Activated CD8-positive, alpha-beta memory T cell treated with anti-CD3 and anti-CD28 coated beads for 4 hours (primary cell): ENCODE measurements at regions not wholly inside any gene's neighbourhood (a gene's known extent, or its start where the extent isn't known, plus 50 kb on each side); places are given as distances from the start of the nearest gene placed in this dataset.

ENCODE experiments used
- DNase-seq, 2 donors: peaks; one replicate each; pipeline ENCODE4 v3.0.0-alpha.2; 2020; ENCODE audit warnings: low read depth in 2 of 2

DNA sequence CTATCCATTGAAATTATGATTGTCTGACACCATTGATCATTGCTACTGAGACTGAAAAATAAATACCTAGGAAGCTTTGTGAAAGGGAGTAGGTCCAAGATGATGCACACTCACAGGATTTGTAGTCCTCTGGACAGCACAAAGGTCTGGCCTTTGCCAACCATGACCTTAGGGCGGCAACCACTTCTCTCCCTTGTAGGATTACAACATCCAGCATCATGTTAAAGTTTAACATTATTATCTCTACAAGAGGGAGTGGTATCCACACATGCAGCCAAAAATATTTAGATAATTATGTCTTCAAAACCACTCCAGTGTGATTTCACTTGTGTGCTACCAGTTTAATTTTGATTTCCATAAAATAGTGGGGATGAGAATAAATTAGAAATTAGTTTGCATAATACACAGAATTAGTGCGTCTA lies 51.1 kb upstream of the NHSL1 start:
- no peak for DNase-seq

DNA sequence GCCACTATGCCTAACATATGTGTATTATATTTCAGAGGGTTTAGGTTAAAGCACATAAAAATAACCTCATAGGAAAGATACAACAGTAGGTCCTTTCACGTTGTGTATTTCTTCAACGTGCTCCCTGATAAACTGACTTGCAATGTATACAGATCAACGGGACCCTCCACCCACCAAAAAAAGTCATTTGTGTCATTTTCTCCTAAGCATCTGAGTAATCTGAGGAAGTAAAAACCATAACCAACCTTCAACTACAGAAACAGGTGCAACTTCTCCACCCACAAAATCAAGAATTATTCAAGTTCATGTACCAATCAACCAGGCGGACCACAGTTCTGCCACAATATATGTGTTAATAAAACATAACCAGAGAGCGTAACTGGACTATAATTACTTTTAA lies 54.9 kb upstream of the NHSL1 start:
- DNase-seq, result no peak

- no peak for DNase-seq
Observed at GRCh38 chr6:138555421-138555988, 56.2 kb upstream of the NHSL1 start.

DNA sequence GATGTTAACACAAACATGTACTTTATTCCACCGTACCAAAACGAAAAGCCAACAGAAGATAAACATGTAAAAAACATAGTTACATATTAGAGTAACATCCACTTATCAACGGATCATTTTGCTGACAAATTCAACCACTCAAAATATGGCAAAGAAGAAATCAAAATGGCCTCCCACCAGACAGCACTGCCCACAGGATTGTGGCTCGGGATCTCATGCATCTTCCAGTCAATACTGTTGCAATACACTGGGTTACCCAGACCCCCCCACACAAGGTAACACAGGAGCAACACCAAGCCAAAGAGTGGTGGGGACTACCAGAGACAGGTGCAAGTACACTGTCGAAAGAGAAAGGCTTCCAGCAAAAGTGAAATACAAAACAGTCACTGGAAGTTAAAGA lies 57.9 kb upstream of the NHSL1 start:
- DNase-seq, result no peak

GRCh38 chr6:138559143-138559542 lies 59.8 kb upstream of the NHSL1 start:
- no peak for DNase-seq

- DNase-seq, result no peak
Observed at GRCh38 chr6:138560130-138560860, 61.0 kb upstream of the NHSL1 start.

DNA sequence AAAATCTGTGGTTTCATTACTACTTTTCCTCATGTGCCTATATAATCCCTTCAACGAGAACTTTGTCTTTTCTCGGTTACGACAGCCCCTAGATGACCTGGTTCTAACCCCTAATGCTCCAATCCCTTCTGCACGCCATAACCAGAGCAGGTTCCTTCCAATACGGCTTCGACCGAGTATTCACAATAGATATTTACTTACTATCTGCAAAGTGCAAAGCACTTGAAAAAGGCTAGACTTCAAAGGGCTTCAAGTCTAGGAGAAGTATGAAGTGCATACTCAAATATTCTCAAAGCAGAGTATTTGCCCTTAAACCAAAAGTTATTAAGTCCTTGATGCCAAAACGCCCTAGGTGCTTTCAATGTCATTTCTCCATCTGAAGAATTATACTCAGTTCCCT lies 63.4 kb upstream of the NHSL1 start:
- DNase-seq, result no peak

- no peak for DNase-seq
Observed at GRCh38 chr6:138563231-138563630, 63.9 kb upstream of the NHSL1 start.

DNA sequence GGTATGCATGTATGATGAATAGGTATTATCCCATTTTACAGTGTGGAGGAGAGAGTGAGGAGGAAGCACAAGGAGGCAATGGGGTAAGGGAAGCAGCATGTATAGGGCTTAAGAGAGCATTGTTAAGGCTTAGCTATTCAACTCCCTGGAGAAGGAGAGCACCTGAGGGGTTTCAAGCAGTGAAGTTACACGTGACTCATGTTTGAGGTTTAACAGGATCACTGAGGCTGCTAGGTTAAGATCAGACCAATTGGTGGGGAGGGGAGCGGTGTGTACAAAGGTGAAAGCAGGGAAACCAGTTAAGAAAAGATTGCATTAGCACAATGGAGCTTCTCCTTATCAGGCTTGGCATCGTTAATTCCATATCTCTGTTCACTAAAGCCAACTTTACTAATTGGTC lies 64.4 kb upstream of the NHSL1 start:
- no peak for DNase-seq

DNA sequence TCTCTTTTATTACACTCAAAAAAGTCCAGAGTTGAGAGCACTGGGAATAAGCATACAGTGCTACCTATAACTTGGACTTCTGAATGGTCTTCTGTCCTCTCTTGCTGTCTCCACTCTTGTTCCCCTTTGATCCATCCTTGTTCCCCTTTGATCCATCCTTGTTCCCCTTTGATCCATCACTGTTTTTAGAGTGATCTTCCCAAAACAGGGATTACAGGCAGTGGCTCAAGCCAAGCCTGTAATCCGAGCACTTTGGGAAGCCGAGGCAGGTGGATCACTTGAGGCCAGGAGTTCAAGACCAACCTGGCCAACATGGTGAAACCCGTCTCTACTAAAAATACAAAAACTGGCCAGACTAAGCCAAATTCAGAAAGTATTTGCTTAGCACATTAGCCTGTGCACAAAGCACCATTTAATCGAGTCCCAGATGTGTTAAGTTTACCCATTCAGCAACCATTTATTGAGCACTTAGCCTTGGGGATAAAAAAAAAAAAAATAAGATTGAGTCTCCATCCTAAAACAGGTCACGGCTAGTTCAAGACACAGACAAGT lies 65.0 kb upstream of the NHSL1 start:
- DNase-seq, result no peak

GRCh38 chr6:138567052-138567451 lies 67.8 kb upstream of the NHSL1 start:
- DNase-seq, result no peak

GRCh38 chr6:138568997-138569396 lies 69.7 kb upstream of the NHSL1 start:
- DNase-seq, result no peak

DNA sequence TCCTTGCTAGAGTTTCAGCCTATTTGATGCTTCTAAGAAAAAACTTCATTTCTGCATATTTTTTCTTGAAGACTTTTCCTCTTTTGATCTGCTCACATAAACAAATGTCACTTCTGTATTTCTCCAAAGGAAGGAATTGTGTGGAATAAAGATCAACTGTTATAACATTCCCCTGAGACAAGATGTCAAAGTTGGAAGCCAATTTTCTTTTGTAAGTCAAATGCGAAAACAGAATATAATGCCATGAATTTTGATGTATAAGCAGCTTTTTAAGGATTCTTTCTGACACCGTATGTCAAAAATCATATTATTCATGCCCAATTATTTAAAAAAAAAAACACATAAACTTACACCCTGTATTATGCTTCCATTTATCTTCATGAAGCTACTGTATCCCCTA lies 70.3 kb upstream of the NHSL1 start:
- no peak for DNase-seq

DNA sequence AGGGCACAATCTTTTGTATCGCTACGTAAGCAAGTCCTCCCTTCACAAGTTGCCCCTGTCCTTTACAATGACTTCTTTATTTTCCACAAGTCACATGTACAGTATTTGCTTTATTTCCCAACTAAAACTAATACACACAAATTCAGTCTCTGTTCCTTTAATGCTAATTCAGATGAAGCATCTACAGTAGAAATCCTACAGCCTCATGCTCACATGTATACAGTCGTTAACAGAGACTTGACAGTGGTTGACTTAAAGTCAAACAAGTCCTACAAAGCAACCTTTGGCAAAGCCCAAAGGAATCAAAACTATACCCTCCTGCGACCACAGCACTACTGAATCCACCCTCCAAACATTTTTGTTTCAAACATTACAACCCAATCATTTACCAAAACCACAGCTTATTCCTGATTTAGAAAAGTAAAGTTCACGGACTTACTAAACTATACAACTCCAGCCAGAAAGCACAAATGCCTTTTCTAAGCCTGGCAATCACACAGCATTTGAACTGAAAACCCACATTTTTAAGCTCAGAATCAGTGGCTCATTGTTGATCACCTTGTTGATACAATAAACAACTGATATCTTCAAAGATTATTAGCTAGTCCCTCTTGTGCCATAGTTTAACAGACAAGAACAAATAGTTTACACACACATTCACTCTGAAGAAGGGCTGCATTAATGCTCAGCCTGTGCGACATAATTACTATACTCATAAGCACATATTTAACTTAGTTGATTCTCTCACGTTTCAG lies 70.9 kb upstream of the NHSL1 start:
- no peak for DNase-seq

DNA sequence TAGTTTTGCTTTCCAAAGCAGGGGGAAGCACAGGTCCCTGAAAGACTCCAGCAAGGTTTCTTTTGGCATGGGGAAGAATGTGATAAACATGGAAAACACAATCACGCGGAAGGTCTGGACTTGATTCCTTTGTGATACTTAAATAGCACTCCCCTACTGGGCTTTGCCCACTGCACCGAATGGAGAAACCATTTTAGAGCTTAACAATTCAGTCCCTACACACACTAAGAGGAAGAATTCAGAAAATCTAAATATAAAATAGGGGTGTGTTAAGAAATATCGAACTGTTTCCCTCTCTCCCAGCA lies 71.4 kb upstream of the NHSL1 start:
- DNase-seq, result no peak

- no peak for DNase-seq
Observed at GRCh38 chr6:138571181-138571580, 71.9 kb upstream of the NHSL1 start.

DNA sequence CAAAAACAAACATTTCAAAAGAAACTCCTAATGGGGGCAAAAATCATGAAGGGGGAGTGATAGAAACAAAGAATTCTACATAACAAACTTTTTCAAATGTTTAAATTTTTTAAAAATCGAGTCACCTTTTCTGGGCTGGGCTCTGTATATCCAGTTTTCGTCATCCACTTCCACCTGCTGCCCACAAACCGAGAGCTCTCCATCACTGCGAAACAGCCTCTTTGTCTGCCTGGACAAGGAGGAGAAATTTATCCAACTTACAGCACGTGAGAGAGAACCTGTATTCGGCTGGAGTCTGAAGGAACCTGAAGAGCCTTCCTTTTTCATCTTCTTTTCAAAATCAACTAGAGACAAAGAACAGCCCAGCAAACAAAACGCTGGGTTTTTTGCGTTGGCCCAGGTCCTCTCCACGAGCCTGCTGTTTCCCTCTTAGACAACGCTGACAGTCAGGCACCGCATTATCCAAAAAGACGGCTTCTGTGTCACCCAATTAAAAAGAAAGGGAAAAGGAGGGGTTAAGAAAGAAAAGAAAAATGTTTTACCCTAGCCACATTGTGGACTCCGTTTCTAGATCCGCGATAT lies 72.4 kb upstream of the NHSL1 start:
- no peak for DNase-seq

GRCh38 chr6:138572167-138572875 lies 73.0 kb upstream of the NHSL1 start:
- DNase-seq, result no peak

DNA sequence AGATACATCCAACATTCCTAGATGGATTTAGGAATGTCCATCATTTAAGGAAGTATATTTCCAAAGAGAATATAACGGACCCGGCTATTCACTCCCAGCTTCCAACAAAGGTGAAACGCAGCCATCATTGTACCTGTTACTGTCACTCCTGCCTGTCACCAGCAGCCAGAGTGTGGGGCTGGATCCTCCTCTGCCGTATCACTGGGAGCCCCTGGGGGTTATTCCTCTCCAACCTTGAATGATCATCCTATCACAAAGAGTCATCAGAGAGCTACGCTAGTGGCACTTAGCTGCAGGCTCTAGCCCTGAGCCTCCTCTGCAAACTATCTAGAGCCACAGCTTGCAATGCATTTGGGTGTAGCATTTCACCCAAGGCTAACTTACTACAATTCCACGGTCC lies 73.6 kb upstream of the NHSL1 start:
- DNase-seq, result no peak

DNA sequence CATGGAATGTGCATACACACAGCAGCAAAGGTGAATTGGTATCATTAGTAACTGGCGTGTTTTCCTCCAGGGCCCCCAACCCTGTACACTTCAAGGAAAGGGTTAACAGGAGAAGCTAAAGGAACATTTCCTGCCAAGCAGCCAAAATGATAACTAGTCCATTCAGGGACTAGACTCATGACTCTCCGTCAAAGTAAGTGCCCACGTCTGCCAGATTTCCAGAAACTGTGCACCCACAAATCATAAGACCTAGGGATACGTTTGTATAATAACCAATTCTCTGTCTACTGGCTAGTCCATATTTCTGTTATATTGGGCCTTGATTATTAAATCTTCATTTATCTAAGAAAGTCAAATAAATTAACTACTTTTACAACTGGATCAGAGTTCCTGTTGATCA lies 76.0 kb upstream of the NHSL1 start:
- no peak for DNase-seq

DNA sequence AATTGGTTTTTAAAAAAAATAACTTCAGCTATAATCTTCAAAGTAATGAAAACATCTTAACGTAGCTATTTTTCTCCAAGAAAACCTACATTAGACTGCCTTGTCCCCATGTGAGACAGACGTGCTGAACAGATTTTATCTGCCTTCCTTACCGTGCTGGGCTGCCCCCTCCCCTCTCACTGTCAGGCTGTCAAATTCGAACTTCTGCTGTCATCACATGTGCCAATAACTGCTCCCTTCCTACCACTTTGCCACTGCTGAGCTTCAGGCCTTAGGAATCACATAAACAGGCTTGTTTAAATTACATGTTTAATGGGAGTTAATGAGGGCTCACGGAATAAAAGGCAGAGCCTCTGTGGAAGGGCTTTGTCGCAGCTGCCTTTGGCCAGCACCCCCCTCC lies 77.0 kb upstream of the NHSL1 start:
- no peak for DNase-seq
